CD4-positive, alpha-beta T cell treated with Interleukin-4 for 1 hour (primary cell): ENCODE measurements at regions not wholly inside any gene's neighbourhood (a gene's known extent, or its start where the extent isn't known, plus 50 kb on each side); places are given as distances from the start of the nearest gene placed in this dataset.

Experiments
- DNase-seq, 2 donors: peaks; one replicate each; pipeline ENCODE4 v3.0.0-alpha.2; 2020 to 2022

GRCh38 chr20:60725311-60725906 is 526.7 kb upstream of the CDH4 start:
- DNase-seq, result no peak

DNA sequence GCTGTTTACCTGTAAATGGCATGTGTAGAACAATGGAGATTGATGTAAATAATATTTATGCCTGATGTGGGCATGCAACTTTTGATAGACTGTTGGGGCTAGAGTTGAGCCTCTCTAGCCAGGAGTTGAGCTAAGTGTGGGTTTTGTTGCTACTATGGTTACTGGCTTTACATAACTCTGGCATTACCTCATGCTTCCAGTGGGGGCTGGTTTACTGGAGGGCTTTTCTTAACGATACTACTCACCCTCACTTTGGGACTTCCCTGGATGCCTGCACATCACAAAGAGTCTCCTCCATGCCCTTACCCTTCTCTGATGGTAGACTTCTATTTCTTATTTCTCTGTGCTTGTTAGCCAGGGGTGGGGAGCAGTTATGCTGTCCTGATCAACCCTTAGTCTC is 524.6 kb upstream of the CDH4 start:
- DNase-seq, result no peak

DNA sequence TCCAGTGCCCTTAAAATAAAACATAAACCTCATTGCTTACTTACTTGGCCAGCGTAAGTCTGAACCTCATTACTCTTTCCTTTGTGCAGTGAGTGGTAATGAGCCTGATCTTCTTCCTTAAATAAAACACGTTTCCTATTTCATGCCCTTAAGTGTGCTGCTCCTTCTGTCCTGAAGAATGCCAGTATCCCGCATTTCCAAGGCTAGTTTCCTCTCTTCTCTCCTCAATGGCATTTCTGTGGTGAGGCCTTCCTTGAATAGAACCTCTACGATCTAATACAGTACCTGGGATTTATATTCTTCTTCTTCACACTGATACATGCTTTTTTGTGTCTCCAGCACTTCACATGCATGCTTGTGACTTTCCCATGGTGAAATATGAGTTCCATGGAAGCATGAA is 523.4 kb upstream of the CDH4 start:
- DNase-seq, result no peak

GRCh38 chr20:60729135-60729900 is 522.7 kb upstream of the CDH4 start:
- DNase-seq, result no peak

DNA sequence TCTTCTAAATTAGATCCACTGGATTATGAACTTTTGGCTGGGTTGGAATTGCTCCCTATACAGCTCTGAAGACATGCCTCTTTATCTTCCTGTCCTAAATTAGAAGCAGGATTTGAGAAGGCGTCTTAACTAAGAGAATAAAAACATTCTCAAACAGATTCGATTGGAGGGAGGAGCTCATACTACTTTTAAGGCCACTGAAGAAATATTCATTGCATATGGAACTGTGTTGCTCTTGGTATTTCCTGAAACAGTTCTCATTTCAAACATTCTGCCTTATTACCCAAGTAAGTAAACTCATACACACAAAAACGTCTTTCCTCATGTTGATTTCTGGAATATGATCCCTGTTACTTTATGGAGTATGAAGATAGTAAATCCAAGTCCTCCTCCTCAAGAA is 519.7 kb upstream of the CDH4 start:
- no peak for DNase-seq

- no peak for DNase-seq
Measured at GRCh38 chr20:60748086-60748485, 504.0 kb upstream of the CDH4 start.

- DNase-seq, result no peak
Measured at GRCh38 chr20:60749804-60750602, 502.1 kb upstream of the CDH4 start.

DNA sequence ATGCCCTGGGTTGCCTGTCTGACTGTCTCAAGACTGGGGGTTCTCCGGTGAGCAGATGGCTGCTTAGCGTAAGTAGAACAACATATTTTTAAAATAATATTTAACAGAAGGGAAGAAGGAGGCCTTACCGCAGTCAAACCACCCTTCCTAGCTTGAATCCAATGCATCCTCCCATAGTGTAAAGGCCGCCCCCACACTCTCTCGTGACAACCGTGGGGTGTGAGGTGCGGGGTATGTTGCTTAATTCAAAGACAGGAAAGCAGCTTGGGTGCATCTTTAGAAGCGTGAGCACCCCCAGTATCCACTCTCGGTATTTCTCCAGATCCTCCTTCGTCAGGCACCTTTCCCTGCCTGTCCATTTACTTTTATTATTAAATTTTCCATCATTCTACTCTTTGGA is 501.2 kb upstream of the CDH4 start:
- no peak for DNase-seq

GRCh38 chr20:60751826-60752225 is 500.2 kb upstream of the CDH4 start:
- no peak for DNase-seq

DNA sequence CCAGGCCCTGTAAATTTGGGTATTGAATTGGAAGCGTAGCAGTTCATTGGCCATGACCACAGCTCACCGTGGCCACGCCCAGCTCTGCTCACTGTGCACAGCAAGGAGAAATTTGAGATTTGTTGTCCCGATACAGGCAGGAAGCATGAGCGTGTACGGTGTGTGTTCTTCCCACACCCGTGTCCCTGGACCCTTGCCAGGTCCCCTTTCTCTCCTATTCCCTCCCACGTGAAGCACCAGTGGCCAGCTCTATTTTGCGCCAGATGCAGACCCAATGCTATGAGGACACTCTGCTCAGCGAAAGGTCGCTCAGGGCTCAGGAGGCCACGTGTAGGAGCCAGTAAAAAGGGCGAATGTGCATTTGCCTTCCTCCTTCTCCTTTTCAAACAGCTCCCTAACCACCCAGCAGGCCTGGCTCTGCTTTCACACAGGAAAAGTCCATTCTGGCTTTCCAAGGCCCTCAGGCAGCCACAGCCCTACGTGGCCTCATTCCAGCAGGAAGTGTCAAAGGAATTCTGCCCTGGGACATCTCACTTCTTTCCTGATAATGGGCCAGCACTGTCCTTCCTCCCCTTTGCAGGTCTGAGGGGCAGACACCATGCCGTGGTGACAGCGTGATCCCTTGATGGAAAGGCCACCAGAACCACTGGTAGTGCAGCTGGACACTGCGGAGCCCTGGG is 499.2 kb upstream of the CDH4 start:
- no peak for DNase-seq

DNA sequence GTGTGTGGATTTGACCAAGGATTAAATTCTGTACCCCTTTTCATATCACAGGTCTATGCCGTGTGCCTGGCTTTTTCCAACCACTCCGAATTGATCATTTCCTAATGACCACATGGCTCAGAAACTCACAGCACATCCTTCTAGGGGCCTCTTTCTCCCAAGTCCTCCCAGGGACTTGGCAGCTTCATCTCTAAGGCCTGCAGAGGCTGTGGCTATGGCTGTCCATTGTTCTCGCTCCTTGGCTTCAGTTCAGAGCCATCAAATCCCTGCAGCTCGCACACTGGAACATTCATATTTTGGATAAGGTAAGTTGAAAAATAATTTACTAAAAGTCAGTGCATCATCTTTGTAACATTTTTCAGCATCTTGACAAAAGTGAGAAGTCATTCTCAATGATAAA is 497.2 kb upstream of the CDH4 start:
- no peak for DNase-seq

DNA sequence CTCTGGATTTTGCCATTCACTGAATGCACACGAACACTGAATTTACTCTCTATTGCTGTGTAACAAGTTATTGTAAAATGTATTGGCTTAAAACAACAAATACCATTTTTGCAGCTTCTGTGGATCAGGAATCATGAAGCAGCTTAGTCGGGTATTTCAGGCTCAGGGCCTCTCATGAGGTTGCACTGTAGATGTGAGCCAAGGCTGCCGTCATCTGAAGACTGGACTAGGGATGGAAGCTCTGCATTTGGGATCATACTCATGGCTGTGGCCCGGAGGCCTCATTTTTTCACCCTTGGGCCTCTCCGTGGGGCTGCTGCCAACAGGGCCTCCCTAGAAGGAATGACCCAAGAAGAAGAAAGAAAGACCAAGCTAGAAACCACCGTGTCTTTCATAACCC is 492.4 kb upstream of the CDH4 start:
- no peak for DNase-seq

- no peak for DNase-seq
Measured at GRCh38 chr20:60760256-60761000, 491.6 kb upstream of the CDH4 start.

GRCh38 chr20:60761056-60761455 is 491.0 kb upstream of the CDH4 start:
- DNase-seq, result no peak

DNA sequence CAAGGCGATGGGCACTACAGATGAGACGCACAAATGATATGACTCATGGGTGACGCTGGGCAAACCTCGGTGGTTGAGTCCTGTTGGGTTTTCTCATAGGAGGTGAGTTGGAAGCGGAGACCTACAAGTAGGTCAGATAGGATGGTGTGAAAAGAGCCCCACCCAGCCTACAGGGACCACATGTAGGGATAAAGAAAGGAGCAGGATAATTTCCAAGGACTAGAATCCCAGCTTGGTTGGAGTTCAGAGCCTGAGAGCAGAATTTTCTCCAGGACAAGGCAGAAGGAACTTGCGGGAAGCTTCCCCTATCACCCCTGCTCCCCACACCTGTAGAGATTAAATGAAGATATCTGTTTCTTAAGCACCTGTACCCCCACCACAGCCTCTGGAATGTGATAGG is 489.7 kb upstream of the CDH4 start:
- DNase-seq, result no peak

GRCh38 chr20:60764328-60764727 is 487.7 kb upstream of the CDH4 start:
- no peak for DNase-seq

DNA sequence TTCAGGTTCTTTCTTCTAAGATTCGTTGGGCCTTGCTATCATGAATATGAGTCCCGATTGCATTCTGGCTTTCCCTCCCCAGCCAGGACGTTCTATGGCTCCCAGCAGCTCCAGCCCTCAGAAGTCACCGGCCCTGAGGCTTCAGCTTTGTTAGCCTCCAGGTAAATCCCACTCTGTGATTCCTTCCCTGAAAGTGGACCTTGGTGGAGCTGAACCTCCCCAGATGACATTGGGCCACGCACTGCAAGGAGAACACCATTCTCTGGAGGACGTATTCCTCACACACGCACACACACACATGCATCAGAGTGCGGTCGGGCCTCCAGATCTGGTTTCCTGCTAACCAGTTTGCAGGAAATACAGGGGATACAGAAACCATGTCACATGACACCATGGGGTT is 487.3 kb upstream of the CDH4 start:
- DNase-seq, result no peak

DNA sequence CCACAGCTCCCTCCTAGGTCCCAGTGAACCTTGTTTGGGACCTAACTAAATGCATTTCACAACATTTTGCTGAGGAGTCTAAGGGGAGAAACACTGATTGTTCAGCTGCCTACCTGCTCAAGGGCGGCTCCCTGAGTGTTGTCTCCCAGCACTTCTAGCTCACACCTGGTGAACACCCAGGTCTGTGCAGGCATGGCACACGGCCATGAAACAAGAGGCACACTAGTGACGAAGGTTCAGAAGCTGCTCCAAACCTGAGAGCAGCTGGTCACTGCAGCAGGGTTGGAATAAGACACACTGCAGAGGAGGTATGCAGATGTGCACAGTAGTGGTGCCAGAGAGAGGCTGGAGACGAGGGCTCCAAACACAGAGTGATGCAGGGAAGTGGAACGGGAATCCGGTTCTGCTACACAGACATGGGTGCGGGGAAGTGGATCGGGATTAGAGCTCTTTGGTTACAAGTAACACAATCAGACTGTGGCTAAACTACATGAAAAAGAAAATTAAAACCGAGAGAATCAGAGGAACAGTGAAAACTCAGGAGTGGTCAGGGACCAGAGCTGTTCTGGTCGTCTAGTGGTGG is 486.1 kb upstream of the CDH4 start:
- no peak for DNase-seq

DNA sequence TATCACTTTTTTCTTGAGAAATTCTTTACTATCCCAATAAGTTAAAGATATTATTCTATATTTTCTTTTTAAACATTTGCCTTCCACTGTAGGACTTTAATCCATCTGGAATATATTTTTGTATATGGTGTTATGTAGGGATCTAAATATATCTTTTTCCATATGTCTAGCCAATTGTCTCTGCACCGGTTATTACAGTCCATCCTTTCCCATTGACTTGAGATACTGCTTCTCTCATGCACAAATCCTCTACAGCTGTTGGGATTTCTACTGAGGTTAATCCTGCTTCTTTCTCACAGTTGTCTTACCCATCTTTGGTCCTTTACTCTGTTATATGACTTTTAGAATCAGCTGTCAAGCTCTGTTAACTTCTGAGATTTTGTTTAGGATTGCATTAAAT is 483.8 kb upstream of the CDH4 start:
- no peak for DNase-seq

- no peak for DNase-seq
Measured at GRCh38 chr20:60780388-60781025, 471.6 kb upstream of the CDH4 start.

DNA sequence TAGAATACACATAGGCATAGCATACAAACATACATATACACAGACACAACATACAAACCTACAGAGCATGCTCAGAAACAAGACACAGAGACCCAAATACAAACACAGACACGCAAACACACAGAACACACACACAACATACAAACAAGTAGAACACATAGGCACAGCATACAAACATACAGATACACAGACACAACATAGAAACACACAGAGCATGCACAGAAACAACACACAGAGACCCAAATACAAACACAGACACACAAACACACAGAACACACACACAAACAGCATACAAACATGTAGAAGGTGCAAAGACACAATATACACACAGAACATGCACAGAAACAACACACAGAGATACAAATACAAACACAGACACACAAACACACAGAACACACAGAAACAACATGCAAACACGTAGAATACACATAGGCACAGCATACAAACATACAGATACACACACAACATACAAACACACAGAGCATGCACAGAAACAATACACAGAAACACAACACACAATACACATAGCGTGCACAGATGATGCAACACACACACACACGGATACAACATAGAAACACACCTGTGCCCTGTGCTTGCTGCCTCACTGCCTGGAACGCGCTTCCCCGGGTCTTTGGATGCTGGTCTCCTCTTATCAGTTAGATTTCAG is 469.0 kb upstream of the CDH4 start:
- no peak for DNase-seq
